ENCODE measurements at regions not wholly inside any gene's neighbourhood (a gene's known extent, or its start where the extent isn't known, plus 50 kb on each side); places are given as distances from the start of the nearest gene placed in this dataset.

DNA sequence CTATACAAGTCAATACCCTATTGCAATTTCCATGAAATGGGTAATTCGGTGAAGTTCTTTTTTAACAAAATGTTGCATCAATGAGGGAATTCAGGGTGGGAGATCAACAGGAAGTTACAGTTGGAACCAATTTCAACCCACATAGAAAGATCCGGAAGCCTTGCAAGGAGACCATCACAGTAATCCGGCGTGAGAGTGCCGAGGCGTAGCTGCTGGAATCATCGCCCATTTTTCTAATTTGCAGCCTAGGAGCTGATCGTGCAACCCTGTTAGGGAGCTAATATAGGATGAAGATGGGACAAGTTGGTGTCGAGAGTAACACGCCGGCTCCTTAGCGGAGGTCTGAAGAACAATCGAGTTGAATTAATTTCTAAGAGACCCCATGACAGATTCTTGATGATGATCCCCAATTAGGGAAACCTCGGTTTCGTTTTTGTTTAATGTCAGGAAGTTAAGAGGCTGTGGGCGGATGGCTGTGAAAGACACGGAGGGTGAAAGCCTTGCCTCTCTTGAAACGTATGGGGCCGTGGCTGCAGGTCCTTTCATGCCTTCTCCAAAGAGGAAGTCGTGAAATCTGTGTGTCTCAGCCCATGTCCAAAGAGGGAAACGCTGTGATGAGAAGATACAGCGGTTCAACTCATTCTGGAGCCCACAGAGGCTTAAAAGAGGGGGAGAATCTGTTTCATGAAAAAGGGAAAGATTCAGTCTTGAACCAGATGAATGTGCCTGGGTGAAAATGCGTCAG, 51.2 kb upstream of the CARD11 start:
- no peaks in the 10 kb centered on the region for H3K79me2 ChIP-seq (ENCODE audit: low read length)
- H3K9ac ChIP-seq (ENCODE audit: low read length) = no peak overlapping the region
- H3K4me3 ChIP-seq (ENCODE audit: low read length) = no peak overlapping the region
- no peaks in the 10 kb centered on the region for H3K9me2 ChIP-seq (replicated peaks; ENCODE audit: insufficient read depth, low read length)
- no peaks in the 10 kb centered on the region for H3K9me3 ChIP-seq (replicated peaks; ENCODE audit: insufficient read depth, low read length)
- no peak for TF ChIP-seq EZH2phosphoT487 (IDR thresholded peaks at IDR 0.05; ENCODE audit: low read length)
- no peak for TF ChIP-seq EZH2 (optimal IDR thresholded peaks at IDR 0.05; ENCODE audit: low read depth, low read length)
- TF ChIP-seq, protein P1, sequence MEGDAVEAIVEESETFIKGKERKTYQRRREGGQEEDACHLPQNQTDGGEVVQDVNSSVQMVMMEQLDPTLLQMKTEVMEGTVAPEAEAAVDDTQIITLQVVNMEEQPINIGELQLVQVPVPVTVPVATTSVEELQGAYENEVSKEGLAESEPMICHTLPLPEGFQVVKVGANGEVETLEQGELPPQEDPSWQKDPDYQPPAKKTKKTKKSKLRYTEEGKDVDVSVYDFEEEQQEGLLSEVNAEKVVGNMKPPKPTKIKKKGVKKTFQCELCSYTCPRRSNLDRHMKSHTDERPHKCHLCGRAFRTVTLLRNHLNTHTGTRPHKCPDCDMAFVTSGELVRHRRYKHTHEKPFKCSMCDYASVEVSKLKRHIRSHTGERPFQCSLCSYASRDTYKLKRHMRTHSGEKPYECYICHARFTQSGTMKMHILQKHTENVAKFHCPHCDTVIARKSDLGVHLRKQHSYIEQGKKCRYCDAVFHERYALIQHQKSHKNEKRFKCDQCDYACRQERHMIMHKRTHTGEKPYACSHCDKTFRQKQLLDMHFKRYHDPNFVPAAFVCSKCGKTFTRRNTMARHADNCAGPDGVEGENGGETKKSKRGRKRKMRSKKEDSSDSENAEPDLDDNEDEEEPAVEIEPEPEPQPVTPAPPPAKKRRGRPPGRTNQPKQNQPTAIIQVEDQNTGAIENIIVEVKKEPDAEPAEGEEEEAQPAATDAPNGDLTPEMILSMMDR (IDR thresholded peaks at IDR 0.05; ENCODE audit: low read length) = no peak
- H3K36me3 ChIP-seq (replicated peaks; ENCODE audit: insufficient read depth, low read length) = no peaks in the 10 kb centered on the region
- no peaks in the 10 kb centered on the region for H3K4me1 ChIP-seq (ENCODE audit: low read length)
- no peak overlapping the region for H3K27ac ChIP-seq (ENCODE audit: low read length)
- no peaks in the 10 kb centered on the region for H3K27me3 ChIP-seq (replicated peaks; ENCODE audit: insufficient read depth, low read length)
- no peaks in the 10 kb centered on the region for H4K20me1 ChIP-seq (ENCODE audit: insufficient read depth, low read length)
- H3F3A ChIP-seq (ENCODE audit: insufficient read depth, low read length) = no peaks in the 10 kb centered on the region
- H3K4me2 ChIP-seq (ENCODE audit: low read depth, low read length) = peak overlapping the region; percentile 29
- DNase-seq = no peak
- H2AFZ ChIP-seq (ENCODE audit: low read length) = peak overlapping the region; percentile 52

GRCh38 chr7:3097734-3098133, 54.1 kb upstream of the CARD11 start:
- Histone ChIP-seq H2AFZ (ENCODE audit: low read length) (no peak overlapping the region), H3K9me3 (replicated peaks; ENCODE audit: insufficient read depth, low read length) (no peaks in the 10 kb centered on the region), H3K27ac (ENCODE audit: low read length) (no peak overlapping the region), H3K79me2 (ENCODE audit: low read length) (no peaks in the 10 kb centered on the region), H3K9me2 (replicated peaks; ENCODE audit: insufficient read depth, low read length) (no peaks in the 10 kb centered on the region), H3K9ac (ENCODE audit: low read length) (no peak overlapping the region), H3K4me1 (ENCODE audit: low read length) (no peaks in the 10 kb centered on the region), H3K36me3 (replicated peaks; ENCODE audit: insufficient read depth, low read length) (no peaks in the 10 kb centered on the region), H3K4me3 (ENCODE audit: low read length) (no peak overlapping the region), H3K27me3 (replicated peaks; ENCODE audit: insufficient read depth, low read length) (no peaks in the 10 kb centered on the region), H3F3A (ENCODE audit: insufficient read depth, low read length) (no peaks in the 10 kb centered on the region), H3K4me2 (ENCODE audit: low read depth, low read length) (no peak overlapping the region), H4K20me1 (ENCODE audit: insufficient read depth, low read length) (no peaks in the 10 kb centered on the region)
- no peak for TF ChIP-seq EZH2 (optimal IDR thresholded peaks at IDR 0.05; ENCODE audit: low read depth, low read length)
- TF ChIP-seq EZH2phosphoT487 (IDR thresholded peaks at IDR 0.05; ENCODE audit: low read length) = no peak
- no peak for DNase-seq

GRCh38 chr7:3102159-3102558, 58.5 kb upstream of the CARD11 start:
- TF ChIP-seq EZH2phosphoT487 (IDR thresholded peaks at IDR 0.05; ENCODE audit: low read length) (no peak), EZH2 (optimal IDR thresholded peaks at IDR 0.05; ENCODE audit: low read depth, low read length) (no peak)
- TF ChIP-seq, protein P1 (IDR thresholded peaks at IDR 0.05; ENCODE audit: low read length) = no peak

More at GRCh38 chr7:3102159-3102558, 58.5 kb upstream of the CARD11 start:
- Histone ChIP-seq H3K27ac (ENCODE audit: low read length) (no peak overlapping the region), H3K9me3 (replicated peaks; ENCODE audit: insufficient read depth, low read length) (no peaks in the 10 kb centered on the region), H3K36me3 (replicated peaks; ENCODE audit: insufficient read depth, low read length) (no peaks in the 10 kb centered on the region), H3K27me3 (replicated peaks; ENCODE audit: insufficient read depth, low read length) (no peaks in the 10 kb centered on the region), H3K4me3 (ENCODE audit: low read length) (no peak overlapping the region), H3K4me2 (ENCODE audit: low read depth, low read length) (no peak overlapping the region), H3F3A (ENCODE audit: insufficient read depth, low read length) (no peaks in the 10 kb centered on the region), H4K20me1 (ENCODE audit: insufficient read depth, low read length) (no peaks in the 10 kb centered on the region), H3K79me2 (ENCODE audit: low read length) (no peaks in the 10 kb centered on the region), H2AFZ (ENCODE audit: low read length) (no peak overlapping the region), H3K4me1 (ENCODE audit: low read length) (no peaks in the 10 kb centered on the region), H3K9me2 (replicated peaks; ENCODE audit: insufficient read depth, low read length) (no peaks in the 10 kb centered on the region), H3K9ac (ENCODE audit: low read length) (no peak overlapping the region)
- DNase-seq = no peak

All from MM.1S (cell line).